ENCODE measurements at regions not wholly inside any gene's neighbourhood (a gene's known extent, or its start where the extent isn't known, plus 50 kb on each side); places are given as distances from the start of the nearest gene placed in this dataset.

- no peak for DNase-seq (ENCODE audit: low spot score in 2 of 2)
- intact Hi-C loops (cut with DNase I) = no loop called here
- Histone ChIP-seq H3K4me3 (no peak overlapping the region), H3K27me3 (no peaks in the 10 kb centered on the region), H3K9me3 (no peaks in the 10 kb centered on the region), H3K4me1 (no peaks in the 10 kb centered on the region), H3K36me3 (no peaks in the 10 kb centered on the region), H3K27ac (no peak overlapping the region)
- TF ChIP-seq CTCF (IDR thresholded peaks at IDR 0.05) = no peak
Measured at GRCh38 chr3:13935494-13936094, 55.7 kb upstream of the WNT7A start.

GRCh38 chr3:13934813-13935212 lies 54.9 kb upstream of the WNT7A start:
- intact Hi-C loops (cut with DNase I) = no loop called here
- no peak for DNase-seq (ENCODE audit: low spot score in 2 of 2)
- H3K27ac ChIP-seq = no peak overlapping the region
- no peak overlapping the region for H3K4me3 ChIP-seq
- H3K4me1 ChIP-seq = no peaks in the 10 kb centered on the region
- H3K36me3 ChIP-seq = no peaks in the 10 kb centered on the region
- no peaks in the 10 kb centered on the region for H3K9me3 ChIP-seq
- no peaks in the 10 kb centered on the region for H3K27me3 ChIP-seq
- no peak for TF ChIP-seq CTCF (IDR thresholded peaks at IDR 0.05)

- H3K4me3 ChIP-seq = no peak overlapping the region
- H3K27me3 ChIP-seq = no peaks in the 10 kb centered on the region
- no peak overlapping the region for H3K27ac ChIP-seq
- H3K4me1 ChIP-seq = no peaks in the 10 kb centered on the region
- intact Hi-C loops (cut with DNase I) = no loop called here
- H3K36me3 ChIP-seq = no peaks in the 10 kb centered on the region
- DNase-seq (ENCODE audit: low spot score in 2 of 2) = no peak
- H3K9me3 ChIP-seq = no peaks in the 10 kb centered on the region
- no peak for TF ChIP-seq CTCF (IDR thresholded peaks at IDR 0.05)
Measured at GRCh38 chr3:13934315-13934714, 54.4 kb upstream of the WNT7A start.

- peak overlapping the region; percentile 21 to 55 for H3K4me3 ChIP-seq
- TF ChIP-seq CTCF (IDR thresholded peaks at IDR 0.05) = no peak
- intact Hi-C loops (cut with DNase I) = no loop called here
- peaks cover 0 to 12% of the 10 kb centered on the region in 2 donors for H3K9me3 ChIP-seq
- DNase-seq (ENCODE audit: low spot score in 2 of 2) = no peak
- H3K36me3 ChIP-seq = no peaks in the 10 kb centered on the region
- H3K27ac ChIP-seq = no peak overlapping the region
- H3K4me1 ChIP-seq = no peaks in the 10 kb centered on the region
- no peaks in the 10 kb centered on the region for H3K27me3 ChIP-seq
Measured at GRCh38 chr3:13932578-13933295, 52.9 kb upstream of the WNT7A start.

GRCh38 chr3:13931172-13931571 lies 51.3 kb upstream of the WNT7A start:
- no peaks in the 10 kb centered on the region for H3K4me1 ChIP-seq
- TF ChIP-seq CTCF (IDR thresholded peaks at IDR 0.05) = no peak
- DNase-seq (ENCODE audit: low spot score in 2 of 2) = no peak
- H3K9me3 ChIP-seq = peaks cover 0 to 17% of the 10 kb centered on the region in 2 donors
- intact Hi-C loops (cut with DNase I) = no loop called here
- no peaks in the 10 kb centered on the region for H3K36me3 ChIP-seq
- H3K27ac ChIP-seq = no peak overlapping the region
- H3K27me3 ChIP-seq = no peaks in the 10 kb centered on the region
- H3K4me3 ChIP-seq = no peak overlapping the region
